ENCODE measurements at regions not wholly inside any gene's neighbourhood (a gene's known extent, or its start where the extent isn't known, plus 50 kb on each side); places are given as distances from the start of the nearest gene placed in this dataset.

- TF ChIP-seq MYC (IDR thresholded peaks at IDR 0.05; ENCODE audit: insufficient read depth, insufficient read length, insufficient replicate concordance, low read length, severe bottlenecking) (no peak), YY1 (IDR thresholded peaks at IDR 0.05; ENCODE audit: low read depth, low read length) (no peak), EZH2 (IDR thresholded peaks at IDR 0.05; ENCODE audit: borderline replicate concordance, control insufficient read depth, low read depth, low read length) (no peak), ETV6 (conservative IDR thresholded peaks at IDR 0.05 in 1 of 2, IDR thresholded peaks at IDR 0.05 in 1 of 2; ENCODE audit: borderline replicate concordance in 1 of 2, low read depth in 1 of 2) (no peak), SP1 (IDR thresholded peaks at IDR 0.05; ENCODE audit: low read depth, low read length) (no peak)
Observed at GRCh38 chr2:38438133-38438882, 61.2 kb upstream of the ATL2 start.
